ENCODE measurements at regions not wholly inside any gene's neighbourhood (a gene's known extent, or its start where the extent isn't known, plus 50 kb on each side); places are given as distances from the start of the nearest gene placed in this dataset.

GRCh38 chr14:48944809-48945208 lies 641.4 kb downstream of the RPS29 start:
- TF ChIP-seq CTCF (optimal IDR thresholded peaks at IDR 0.05 in 1 of 3, IDR thresholded peaks at IDR 0.05 in 1 of 3, conservative IDR thresholded peaks at IDR 0.05 in 1 of 3; ENCODE audit: extremely low read depth in 1 of 3, insufficient read depth in 2 of 3, low read length in 3 of 3) (no peak), EZH2 (IDR thresholded peaks at IDR 0.05; ENCODE audit: low read length) (no peak)
- Histone ChIP-seq H3K9me1 (ENCODE audit: control insufficient read depth, extremely low read depth, insufficient read depth, low read length) (no peaks in the 10 kb centered on the region), H3K27me3 (ENCODE audit: control insufficient read depth, extremely low read depth, insufficient read depth, low read length) (no peaks in the 10 kb centered on the region), H4K20me1 (ENCODE audit: control insufficient read depth, extremely low read depth, insufficient read depth, low read length) (no peaks in the 10 kb centered on the region), H3K4me1 (ENCODE audit: control insufficient read depth, extremely low read depth, insufficient read depth, low read length) (no peaks in the 10 kb centered on the region), H3K4me3 (ENCODE audit: control insufficient read depth in 2 of 3, extremely low read depth in 1 of 3, insufficient read depth in 2 of 3, low read depth in 1 of 3, low read length in 3 of 3) (no peak overlapping the region), H3K4me2 (ENCODE audit: control insufficient read depth, extremely low read depth, insufficient read depth, low read depth, low read length) (no peak overlapping the region), H3K79me2 (ENCODE audit: control insufficient read depth, insufficient read depth, low read length) (no peaks in the 10 kb centered on the region), H3K27ac (ENCODE audit: control insufficient read depth, insufficient read depth, low read length) (no peak overlapping the region), H3K9me3 (ENCODE audit: control insufficient read depth, low read depth, low read length) (no peaks in the 10 kb centered on the region), H3K9ac (ENCODE audit: control insufficient read depth, extremely low read depth, insufficient read depth, low read length) (no peak overlapping the region), H2AFZ (ENCODE audit: control insufficient read depth, low read length) (no peak overlapping the region), H3K36me3 (ENCODE audit: control insufficient read depth in 2 of 2, extremely low read depth in 1 of 2, insufficient read depth in 2 of 2, low read length in 2 of 2) (no peaks in the 10 kb centered on the region)
- FAIRE-seq: no peak
- dilution Hi-C loops (cut with MboI; ENCODE audit: extremely low pct_ligation_motif_present, low sequenced_read_pairs): no loop called here
- no peak for DNase-seq (ENCODE audit: low read depth, low spot score)

- no peaks in the 10 kb centered on the region for H3K9me3 ChIP-seq (ENCODE audit: control insufficient read depth, low read depth, low read length)
- no peak overlapping the region for H3K9ac ChIP-seq (ENCODE audit: control insufficient read depth, extremely low read depth, insufficient read depth, low read length)
- no peaks in the 10 kb centered on the region for H3K9me1 ChIP-seq (ENCODE audit: control insufficient read depth, extremely low read depth, insufficient read depth, low read length)
- H3K27me3 ChIP-seq (ENCODE audit: control insufficient read depth, extremely low read depth, insufficient read depth, low read length): no peaks in the 10 kb centered on the region
- no peak overlapping the region for H2AFZ ChIP-seq (ENCODE audit: control insufficient read depth, low read length)
- H3K36me3 ChIP-seq (ENCODE audit: control insufficient read depth in 2 of 2, extremely low read depth in 1 of 2, insufficient read depth in 2 of 2, low read length in 2 of 2): no peaks in the 10 kb centered on the region
- H3K4me2 ChIP-seq (ENCODE audit: control insufficient read depth, extremely low read depth, insufficient read depth, low read depth, low read length): no peak overlapping the region
- DNase-seq (ENCODE audit: low read depth, low spot score): no peak
- TF ChIP-seq CTCF (optimal IDR thresholded peaks at IDR 0.05 in 1 of 3, IDR thresholded peaks at IDR 0.05 in 1 of 3, conservative IDR thresholded peaks at IDR 0.05 in 1 of 3; ENCODE audit: extremely low read depth in 1 of 3, insufficient read depth in 2 of 3, low read length in 3 of 3) (no peak), EZH2 (IDR thresholded peaks at IDR 0.05; ENCODE audit: low read length) (no peak)
- H3K27ac ChIP-seq (ENCODE audit: control insufficient read depth, insufficient read depth, low read length): no peak overlapping the region
- H3K4me3 ChIP-seq (ENCODE audit: control insufficient read depth in 2 of 3, extremely low read depth in 1 of 3, insufficient read depth in 2 of 3, low read depth in 1 of 3, low read length in 3 of 3): no peak overlapping the region
- FAIRE-seq: no peak
- dilution Hi-C loops (cut with MboI; ENCODE audit: extremely low pct_ligation_motif_present, low sequenced_read_pairs): no loop called here
- H4K20me1 ChIP-seq (ENCODE audit: control insufficient read depth, extremely low read depth, insufficient read depth, low read length): no peaks in the 10 kb centered on the region
- no peaks in the 10 kb centered on the region for H3K4me1 ChIP-seq (ENCODE audit: control insufficient read depth, extremely low read depth, insufficient read depth, low read length)
- no peaks in the 10 kb centered on the region for H3K79me2 ChIP-seq (ENCODE audit: control insufficient read depth, insufficient read depth, low read length)
Measured at GRCh38 chr14:48943913-48944312, 642.3 kb downstream of the RPS29 start.
